ENCODE measurements at regions not wholly inside any gene's neighbourhood (a gene's known extent, or its start where the extent isn't known, plus 50 kb on each side); places are given as distances from the start of the nearest gene placed in this dataset.

DNA sequence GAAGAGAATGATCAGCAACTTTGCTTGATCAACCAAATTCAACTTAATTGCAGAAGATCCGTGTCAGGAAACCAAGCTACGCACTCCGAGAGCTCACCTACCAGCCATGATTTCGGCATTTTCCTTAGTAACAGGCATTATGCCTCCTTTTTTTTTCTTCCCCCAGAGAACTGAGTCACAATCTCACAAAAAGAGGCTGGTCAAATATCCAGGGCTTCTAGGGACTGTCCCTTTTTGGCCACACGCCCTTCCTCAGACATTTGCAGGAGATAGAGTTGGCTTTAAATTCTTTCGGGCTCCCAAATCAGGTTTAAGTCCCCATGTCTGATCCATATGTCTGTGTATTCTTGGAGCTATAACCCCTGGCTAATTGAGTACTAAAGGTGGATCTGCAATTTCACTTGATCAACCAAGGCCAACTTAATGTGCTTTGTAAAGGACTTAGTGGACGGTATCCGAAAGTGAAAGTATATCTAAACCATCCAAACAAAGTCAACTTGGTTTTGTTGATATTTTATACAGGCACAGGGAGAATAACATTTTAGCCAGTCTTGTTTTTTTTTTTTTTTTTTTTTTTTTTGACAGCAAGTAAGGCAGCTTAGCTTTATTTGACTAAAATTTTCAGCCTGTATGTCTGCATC lies 100.8 kb upstream of the TBCA start:
- DNase-seq (ENCODE audit: low read depth in 6 of 9, low spot score in 9 of 9): no peak
- H3K4me3 ChIP-seq (ENCODE audit: low read length in 2 of 2): no peak overlapping the region

DNA sequence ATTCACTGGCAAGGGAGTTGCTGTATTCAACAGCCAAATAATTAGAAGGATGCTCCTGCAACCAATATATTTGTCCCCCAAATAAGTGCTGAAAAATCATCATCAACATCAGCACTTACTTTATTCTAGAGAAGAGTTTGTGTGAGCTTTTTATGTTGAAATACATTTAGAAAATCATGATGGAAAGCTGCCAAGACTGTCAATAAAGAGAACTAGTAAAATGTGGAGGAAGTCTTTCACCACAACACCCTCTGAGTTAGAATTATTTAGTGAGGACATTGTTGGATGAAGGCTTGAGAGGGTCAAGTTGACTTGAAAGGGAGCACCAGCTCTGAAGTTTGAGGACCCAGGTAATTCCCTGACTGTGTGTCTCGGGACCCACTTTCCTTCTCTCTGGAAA lies 100.2 kb upstream of the TBCA start:
- Histone ChIP-seq H3K27ac (ENCODE audit: low read depth in 1 of 2, low read length in 1 of 2) (no peak overlapping the region), H3K27me3 (ENCODE audit: control insufficient read depth in 2 of 2, insufficient read depth in 1 of 2, low read length in 1 of 2) (no peaks in the 10 kb centered on the region), H3K9me3 (ENCODE audit: control insufficient read depth in 2 of 2, insufficient read depth in 1 of 2, low read length in 1 of 2) (no peaks in the 10 kb centered on the region), H3K4me1 (ENCODE audit: control insufficient read depth in 2 of 2, insufficient read depth in 2 of 2, low read length in 2 of 2) (no peaks in the 10 kb centered on the region), H3K4me3 (ENCODE audit: low read length in 2 of 2) (no peak overlapping the region), H3K36me3 (ENCODE audit: control insufficient read depth in 2 of 2, insufficient read depth in 2 of 2, low read length in 1 of 2) (no peaks in the 10 kb centered on the region)
- 94% methylated on average over 1 of the region's 1 CpG for WGBS
- DNase-seq (ENCODE audit: low read depth in 6 of 9, low spot score in 9 of 9): no peak

More for the DNA sequence above, 100.8 kb upstream of the TBCA start:
- Histone ChIP-seq H3K36me3 (ENCODE audit: control insufficient read depth in 2 of 2, insufficient read depth in 2 of 2, low read length in 1 of 2) (no peaks in the 10 kb centered on the region), H3K4me1 (ENCODE audit: control insufficient read depth in 2 of 2, insufficient read depth in 2 of 2, low read length in 2 of 2) (no peaks in the 10 kb centered on the region), H3K27ac (ENCODE audit: low read depth in 1 of 2, low read length in 1 of 2) (no peak overlapping the region), H3K27me3 (ENCODE audit: control insufficient read depth in 2 of 2, insufficient read depth in 1 of 2, low read length in 1 of 2) (no peaks in the 10 kb centered on the region), H3K9me3 (ENCODE audit: control insufficient read depth in 2 of 2, insufficient read depth in 1 of 2, low read length in 1 of 2) (no peaks in the 10 kb centered on the region)
- WGBS: 92% methylated on average over 8 of the region's 8 CpGs

DNA sequence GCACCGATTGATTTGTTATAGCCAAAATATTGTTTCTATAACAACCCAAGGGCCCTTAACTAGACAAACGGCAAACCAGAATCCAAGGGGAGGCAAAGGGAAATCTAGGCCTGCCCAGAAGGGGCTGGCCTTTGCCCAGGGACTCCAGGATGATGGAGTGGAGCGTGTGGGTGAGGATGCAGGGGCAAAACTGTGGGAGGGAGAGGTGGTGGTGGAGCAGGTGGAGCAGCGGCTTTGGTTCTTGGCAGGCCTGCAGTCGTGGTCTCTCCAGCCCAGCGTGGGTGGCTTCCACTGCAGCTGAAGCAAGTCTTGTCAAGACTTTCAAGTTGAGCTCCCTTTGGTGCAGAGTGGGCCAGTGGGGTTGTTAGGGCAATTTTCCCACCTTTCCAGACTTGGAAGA lies 98.6 kb upstream of the TBCA start:
- Histone ChIP-seq H3K4me1 (ENCODE audit: control insufficient read depth in 2 of 2, insufficient read depth in 2 of 2, low read length in 2 of 2) (no peaks in the 10 kb centered on the region), H3K4me3 (ENCODE audit: low read length in 2 of 2) (no peak overlapping the region), H3K9me3 (ENCODE audit: control insufficient read depth in 2 of 2, insufficient read depth in 1 of 2, low read length in 1 of 2) (no peaks in the 10 kb centered on the region), H3K27ac (ENCODE audit: low read depth in 1 of 2, low read length in 1 of 2) (no peak overlapping the region), H3K27me3 (ENCODE audit: control insufficient read depth in 2 of 2, insufficient read depth in 1 of 2, low read length in 1 of 2) (no peaks in the 10 kb centered on the region), H3K36me3 (ENCODE audit: control insufficient read depth in 2 of 2, insufficient read depth in 2 of 2, low read length in 1 of 2) (no peaks in the 10 kb centered on the region)
- no peak for DNase-seq (ENCODE audit: low read depth in 6 of 9, low spot score in 9 of 9)
- 83% methylated on average over 6 of the region's 6 CpGs for WGBS

DNA sequence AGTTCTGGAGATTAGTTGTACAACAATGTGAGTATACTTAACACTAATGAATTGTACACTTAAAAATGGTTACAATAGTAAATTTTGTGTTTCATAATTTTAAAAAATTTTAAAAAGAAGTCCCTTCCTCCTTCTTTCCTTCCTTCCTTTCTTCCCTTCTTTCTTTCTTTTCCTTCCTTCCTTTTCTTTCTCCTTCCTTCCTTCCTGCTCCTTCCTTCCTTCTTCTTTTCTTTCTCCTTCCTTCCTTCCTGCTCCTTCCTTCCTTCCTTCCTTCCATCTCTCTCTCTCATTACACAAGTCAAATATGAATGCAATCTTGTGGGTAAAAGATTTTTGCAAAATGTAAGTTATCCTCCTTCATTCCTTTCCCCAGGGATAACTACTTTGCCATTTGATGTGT lies 97.1 kb upstream of the TBCA start:
- Histone ChIP-seq H3K4me1 (ENCODE audit: control insufficient read depth in 2 of 2, insufficient read depth in 2 of 2, low read length in 2 of 2) (no peaks in the 10 kb centered on the region), H3K4me3 (ENCODE audit: low read length in 2 of 2) (no peak overlapping the region), H3K9me3 (ENCODE audit: control insufficient read depth in 2 of 2, insufficient read depth in 1 of 2, low read length in 1 of 2) (no peaks in the 10 kb centered on the region), H3K36me3 (ENCODE audit: control insufficient read depth in 2 of 2, insufficient read depth in 2 of 2, low read length in 1 of 2) (no peaks in the 10 kb centered on the region), H3K27me3 (ENCODE audit: control insufficient read depth in 2 of 2, insufficient read depth in 1 of 2, low read length in 1 of 2) (no peaks in the 10 kb centered on the region), H3K27ac (ENCODE audit: low read depth in 1 of 2, low read length in 1 of 2) (no peak overlapping the region)
- DNase-seq (ENCODE audit: low read depth in 6 of 9, low spot score in 9 of 9): no peak

DNA sequence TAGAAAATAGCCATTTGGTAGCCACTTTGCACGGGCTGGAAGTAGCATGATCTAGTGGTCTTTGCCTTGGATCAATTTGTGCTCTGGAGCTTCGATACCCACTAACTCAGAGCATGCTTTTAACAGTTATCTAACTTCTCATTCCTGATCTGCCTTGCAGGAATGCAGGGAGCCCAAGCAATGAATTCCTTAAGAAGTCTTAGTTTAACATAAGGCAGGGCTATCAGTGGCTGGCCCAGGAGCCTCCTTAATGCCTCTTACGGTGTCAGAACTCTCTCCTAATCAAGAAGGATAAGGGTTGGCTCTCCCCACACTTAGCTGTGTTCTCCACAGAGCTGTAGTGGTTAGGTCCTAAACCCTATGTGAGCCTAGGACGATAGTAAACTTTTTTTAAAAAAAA lies 95.8 kb upstream of the TBCA start:
- WGBS: 96% methylated on average over 4 of the region's 4 CpGs
- H3K27ac ChIP-seq (ENCODE audit: low read depth in 1 of 2, low read length in 1 of 2): no peak overlapping the region
- no peaks in the 10 kb centered on the region for H3K4me1 ChIP-seq (ENCODE audit: control insufficient read depth in 2 of 2, insufficient read depth in 2 of 2, low read length in 2 of 2)
- no peaks in the 10 kb centered on the region for H3K36me3 ChIP-seq (ENCODE audit: control insufficient read depth in 2 of 2, insufficient read depth in 2 of 2, low read length in 1 of 2)
- no peak for DNase-seq (ENCODE audit: low read depth in 6 of 9, low spot score in 9 of 9)
- H3K4me3 ChIP-seq (ENCODE audit: low read length in 2 of 2): no peak overlapping the region
- H3K9me3 ChIP-seq (ENCODE audit: control insufficient read depth in 2 of 2, insufficient read depth in 1 of 2, low read length in 1 of 2): no peaks in the 10 kb centered on the region
- H3K27me3 ChIP-seq (ENCODE audit: control insufficient read depth in 2 of 2, insufficient read depth in 1 of 2, low read length in 1 of 2): no peaks in the 10 kb centered on the region

DNA sequence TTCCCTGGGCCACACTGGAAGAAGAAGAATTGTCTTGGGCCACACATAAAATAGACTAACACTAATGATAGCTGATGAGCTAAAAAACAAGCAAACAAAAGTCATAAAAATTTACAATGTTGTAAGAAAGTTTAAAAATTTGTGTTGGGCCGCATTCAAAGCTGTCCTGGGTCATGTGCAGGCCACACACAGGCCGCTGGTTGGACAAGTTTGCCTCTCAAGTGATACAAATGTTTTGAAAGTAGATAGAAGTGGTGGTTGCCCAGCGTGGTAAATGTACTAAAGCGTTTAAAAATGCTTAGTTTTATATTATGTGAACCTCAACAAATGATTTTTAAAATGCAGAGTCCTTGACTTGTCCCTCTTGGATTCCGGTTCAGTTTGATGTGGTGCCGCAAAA lies 94.9 kb upstream of the TBCA start:
- Histone ChIP-seq H3K9me3 (ENCODE audit: control insufficient read depth in 2 of 2, insufficient read depth in 1 of 2, low read length in 1 of 2) (no peaks in the 10 kb centered on the region), H3K27me3 (ENCODE audit: control insufficient read depth in 2 of 2, insufficient read depth in 1 of 2, low read length in 1 of 2) (no peaks in the 10 kb centered on the region), H3K4me3 (ENCODE audit: low read length in 2 of 2) (no peak overlapping the region), H3K36me3 (ENCODE audit: control insufficient read depth in 2 of 2, insufficient read depth in 2 of 2, low read length in 1 of 2) (no peaks in the 10 kb centered on the region), H3K27ac (ENCODE audit: low read depth in 1 of 2, low read length in 1 of 2) (no peak overlapping the region), H3K4me1 (ENCODE audit: control insufficient read depth in 2 of 2, insufficient read depth in 2 of 2, low read length in 2 of 2) (no peaks in the 10 kb centered on the region)
- WGBS: 96% methylated on average over 6 of the region's 6 CpGs
- no peak for DNase-seq (ENCODE audit: low read depth in 6 of 9, low spot score in 9 of 9)

DNA sequence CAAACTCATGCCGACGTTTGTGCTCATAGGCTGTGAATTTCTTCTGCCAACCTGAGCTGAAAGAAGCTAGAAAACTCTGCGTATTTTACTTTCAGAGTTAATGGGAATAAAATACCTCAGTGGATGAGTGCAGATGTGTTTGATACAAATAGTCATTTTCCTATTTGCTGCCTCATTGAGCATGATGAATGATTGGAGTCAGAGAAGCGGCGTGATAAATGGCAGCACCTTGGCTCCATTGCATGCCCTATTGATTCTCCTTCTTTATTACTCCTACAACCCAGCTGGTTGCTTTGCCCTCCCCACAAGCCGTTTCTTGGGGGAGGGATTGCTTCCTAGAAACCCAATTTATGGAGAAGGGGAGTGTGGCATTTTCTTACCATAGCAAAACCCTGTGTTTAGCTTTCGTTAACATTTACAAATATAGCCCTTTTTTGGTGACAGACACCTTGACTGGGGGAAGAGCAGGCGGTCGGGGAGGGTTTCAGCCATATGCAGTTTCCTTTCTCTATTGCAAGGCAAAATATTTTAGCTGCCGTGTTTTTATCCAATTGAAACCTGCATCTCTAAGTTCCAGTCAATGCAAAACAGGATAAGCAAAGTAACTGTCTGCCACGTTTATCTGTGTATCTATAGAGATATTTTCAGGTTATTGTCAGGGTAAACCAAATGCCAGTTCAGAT lies 93.1 kb upstream of the TBCA start:
- WGBS: 94% methylated on average over 11 of the region's 11 CpGs
- Histone ChIP-seq H3K27me3 (ENCODE audit: control insufficient read depth in 2 of 2, insufficient read depth in 1 of 2, low read length in 1 of 2) (peaks cover 0 to 3% of the 10 kb centered on the region in 2 donors), H3K4me1 (ENCODE audit: control insufficient read depth in 2 of 2, insufficient read depth in 2 of 2, low read length in 2 of 2) (no peaks in the 10 kb centered on the region), H3K27ac (ENCODE audit: low read depth in 1 of 2, low read length in 1 of 2) (no peak overlapping the region), H3K9me3 (ENCODE audit: control insufficient read depth in 2 of 2, insufficient read depth in 1 of 2, low read length in 1 of 2) (no peaks in the 10 kb centered on the region), H3K4me3 (ENCODE audit: low read length in 2 of 2) (no peak overlapping the region), H3K36me3 (ENCODE audit: control insufficient read depth in 2 of 2, insufficient read depth in 2 of 2, low read length in 1 of 2) (no peaks in the 10 kb centered on the region)
- no peak for DNase-seq (ENCODE audit: low read depth in 6 of 9, low spot score in 9 of 9)

DNA sequence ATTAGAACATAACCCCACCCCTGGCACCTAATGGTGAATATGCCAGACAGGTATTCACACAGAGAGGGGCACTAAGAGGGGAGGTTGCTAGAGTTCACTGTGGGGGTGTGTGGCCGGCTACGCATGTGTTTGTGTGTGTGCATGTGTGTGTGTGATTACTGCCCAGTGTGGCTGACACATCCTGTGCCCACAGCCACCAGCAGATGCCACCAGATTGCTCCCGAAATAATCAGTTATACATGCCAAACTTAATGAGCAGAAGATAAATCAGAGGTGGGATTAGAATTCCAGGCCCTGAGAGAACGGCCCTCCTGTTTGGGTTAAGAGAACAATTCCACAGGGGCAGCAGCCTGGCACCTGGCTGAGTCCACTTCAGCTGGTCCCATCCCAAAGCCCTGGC lies 91.8 kb upstream of the TBCA start:
- no peak for DNase-seq (ENCODE audit: low read depth in 6 of 9, low spot score in 9 of 9)
- Histone ChIP-seq H3K4me3 (ENCODE audit: low read length in 2 of 2) (no peak overlapping the region), H3K9me3 (ENCODE audit: control insufficient read depth in 2 of 2, insufficient read depth in 1 of 2, low read length in 1 of 2) (no peaks in the 10 kb centered on the region), H3K36me3 (ENCODE audit: control insufficient read depth in 2 of 2, insufficient read depth in 2 of 2, low read length in 1 of 2) (no peaks in the 10 kb centered on the region), H3K27ac (ENCODE audit: low read depth in 1 of 2, low read length in 1 of 2) (no peak overlapping the region), H3K27me3 (ENCODE audit: control insufficient read depth in 2 of 2, insufficient read depth in 1 of 2, low read length in 1 of 2) (peaks cover 0 to 3% of the 10 kb centered on the region in 2 donors), H3K4me1 (ENCODE audit: control insufficient read depth in 2 of 2, insufficient read depth in 2 of 2, low read length in 2 of 2) (no peaks in the 10 kb centered on the region)
- WGBS: 96% methylated on average over 4 of the region's 4 CpGs

DNA sequence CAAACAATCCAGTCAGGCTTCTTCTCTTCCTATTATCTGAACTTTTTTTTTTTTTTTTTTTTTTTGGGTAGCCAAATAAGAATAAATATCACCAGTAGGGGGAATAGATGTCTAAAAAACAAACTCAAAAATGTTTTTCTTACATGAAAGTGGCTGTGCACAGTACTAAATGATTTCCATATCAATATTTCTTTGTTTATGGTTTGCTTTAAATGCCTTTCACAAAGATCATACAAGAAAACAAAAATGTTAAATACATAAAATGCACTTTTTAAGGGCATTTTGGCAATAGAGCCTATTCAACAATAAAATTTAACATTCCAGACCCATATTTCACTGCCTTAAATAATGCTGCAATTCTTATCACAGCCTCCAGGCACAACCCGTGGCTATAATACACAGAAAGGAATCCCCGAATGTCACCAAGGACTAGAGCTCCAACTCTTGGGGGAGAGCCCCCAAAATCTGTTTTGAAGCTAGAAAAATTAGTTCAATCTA lies 91.1 kb upstream of the TBCA start:
- no peaks in the 10 kb centered on the region for H3K4me1 ChIP-seq (ENCODE audit: control insufficient read depth in 2 of 2, insufficient read depth in 2 of 2, low read length in 2 of 2)
- peaks cover 0 to 3% of the 10 kb centered on the region in 2 donors for H3K27me3 ChIP-seq (ENCODE audit: control insufficient read depth in 2 of 2, insufficient read depth in 1 of 2, low read length in 1 of 2)
- H3K36me3 ChIP-seq (ENCODE audit: control insufficient read depth in 2 of 2, insufficient read depth in 2 of 2, low read length in 1 of 2): no peaks in the 10 kb centered on the region
- H3K27ac ChIP-seq (ENCODE audit: low read depth in 1 of 2, low read length in 1 of 2): no peak overlapping the region
- no peaks in the 10 kb centered on the region for H3K9me3 ChIP-seq (ENCODE audit: control insufficient read depth in 2 of 2, insufficient read depth in 1 of 2, low read length in 1 of 2)
- 31% methylated on average over 2 of the region's 2 CpGs for WGBS
- no peak overlapping the region for H3K4me3 ChIP-seq (ENCODE audit: low read length in 2 of 2)
- DNase-seq (ENCODE audit: low read depth in 6 of 9, low spot score in 9 of 9): no peak

Measured in thymus (tissue), 11 donors.